Breast epithelium (tissue), 4 donors: ENCODE measurements at regions not wholly inside any gene's neighbourhood (a gene's known extent, or its start where the extent isn't known, plus 50 kb on each side); places are given as distances from the start of the nearest gene placed in this dataset.

Experiments used
- DNase-seq, 2 donors: peaks; one replicate each; pipeline ENCODE4 v3.0.0-alpha.2; 2019; ENCODE audit warnings: low spot score in 2 of 2
- H3K27ac ChIP-seq, 2 donors: fragments of 200-600 bp; sonication (generic) in 1 of 2; one replicate each; pipeline ENCODE4 v1.5.1; 2016 to 2019; ENCODE audit warnings: mild to moderate bottlenecking in 1 of 2
- H3K27me3 ChIP-seq, 2 donors: fragments of 200-600 bp; sonication (generic) in 1 of 2; one replicate each; pipeline versions ENCODE4 v1.5.1 to v1.6.0; 2017 to 2019; ENCODE audit warnings: control low read depth in 1 of 2, mild to moderate bottlenecking in 1 of 2
- H3K36me3 ChIP-seq: fragments of 200-600 bp; one replicate; pipeline ENCODE4 v1.5.1; 2019
- H3K4me1 ChIP-seq, 2 donors: fragments of 200-600 bp; sonication (generic); one replicate each; pipeline ENCODE4 v1.5.1; 2016 to 2019; ENCODE audit warnings: control low read depth in 1 of 2
- H3K4me3 ChIP-seq, 3 donors: fragments of 200-600 bp; sonication (generic); 1 replicate in 2 of 3; 2 replicates in 1 of 3; pipeline ENCODE4 v1.5.1; 2016 to 2019; ENCODE audit warnings: mild to moderate bottlenecking in 3 of 3, moderate library complexity in 2 of 3
- H3K9me3 ChIP-seq, 2 donors: fragments of 200-600 bp; sonication (generic) in 1 of 2; one replicate each; pipeline ENCODE4 v1.5.1; 2016 to 2019; ENCODE audit warnings: control low read depth in 1 of 2
- POLR2A ChIP-seq: fragments of 450-650 bp; IDR thresholded peaks from one replicate; pipeline ENCODE4 v1.6.1; 2016; ENCODE audit warnings: antibody characterized with exemption, mild to moderate bottlenecking, moderate library complexity
- POLR2AphosphoS5 ChIP-seq, 3 donors: sonication (generic); formaldehyde crosslinking; IDR thresholded peaks; one replicate each; pipeline ENCODE4 v1.6.1; 2017; ENCODE audit warnings: antibody characterized with exemption in 3 of 3
- intact Hi-C: fragments of 100-400 bp; cut with DNase I; formaldehyde crosslinking; loops from one replicate; pipeline ENCODE4 v1.15.1; 2023; ENCODE audit warnings: low total_unique reads
- TF ChIP-seq, protein P1 (sequence below), 3 donors: fragments of 450-650 bp; IDR thresholded peaks; one replicate each; pipeline ENCODE4 v1.5.1; 2016 to 2017; ENCODE audit warnings: antibody characterized with exemption in 3 of 3, mild to moderate bottlenecking in 3 of 3, moderate library complexity in 3 of 3

DNA sequence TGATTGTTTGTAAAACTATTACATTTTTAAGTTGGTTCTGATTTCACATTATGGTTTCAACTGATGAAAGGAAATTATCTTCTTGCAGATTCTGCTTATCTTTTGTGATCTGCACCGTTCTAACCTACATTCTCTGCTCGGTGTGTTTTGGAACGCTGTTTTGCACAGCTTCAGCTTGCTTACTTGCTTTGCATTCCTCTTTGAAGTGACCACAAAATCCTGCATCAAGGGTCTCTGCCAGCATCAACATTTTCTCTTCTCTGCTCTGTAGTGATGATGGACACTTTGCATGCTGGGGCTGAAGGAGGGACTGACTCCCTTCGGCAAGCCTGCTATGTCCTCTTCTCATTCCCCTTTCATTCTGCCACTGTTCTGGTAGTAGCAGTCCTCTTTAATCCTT lies 485.2 kb downstream of the FBXO15 start:
- intact Hi-C loops = no loop called here
- Histone ChIP-seq H3K4me1 (no peaks in the 10 kb centered on the region), H3K27ac (no peak overlapping the region), H3K9me3 (no peaks in the 10 kb centered on the region), H3K27me3 (no peaks in the 10 kb centered on the region), H3K4me3 (no peak overlapping the region), H3K36me3 (no peaks in the 10 kb centered on the region)
- no peak for TF ChIP-seq POLR2A
- no peak for TF ChIP-seq POLR2AphosphoS5 (IDR thresholded peaks at IDR 0.05)
- TF ChIP-seq, protein P1, sequence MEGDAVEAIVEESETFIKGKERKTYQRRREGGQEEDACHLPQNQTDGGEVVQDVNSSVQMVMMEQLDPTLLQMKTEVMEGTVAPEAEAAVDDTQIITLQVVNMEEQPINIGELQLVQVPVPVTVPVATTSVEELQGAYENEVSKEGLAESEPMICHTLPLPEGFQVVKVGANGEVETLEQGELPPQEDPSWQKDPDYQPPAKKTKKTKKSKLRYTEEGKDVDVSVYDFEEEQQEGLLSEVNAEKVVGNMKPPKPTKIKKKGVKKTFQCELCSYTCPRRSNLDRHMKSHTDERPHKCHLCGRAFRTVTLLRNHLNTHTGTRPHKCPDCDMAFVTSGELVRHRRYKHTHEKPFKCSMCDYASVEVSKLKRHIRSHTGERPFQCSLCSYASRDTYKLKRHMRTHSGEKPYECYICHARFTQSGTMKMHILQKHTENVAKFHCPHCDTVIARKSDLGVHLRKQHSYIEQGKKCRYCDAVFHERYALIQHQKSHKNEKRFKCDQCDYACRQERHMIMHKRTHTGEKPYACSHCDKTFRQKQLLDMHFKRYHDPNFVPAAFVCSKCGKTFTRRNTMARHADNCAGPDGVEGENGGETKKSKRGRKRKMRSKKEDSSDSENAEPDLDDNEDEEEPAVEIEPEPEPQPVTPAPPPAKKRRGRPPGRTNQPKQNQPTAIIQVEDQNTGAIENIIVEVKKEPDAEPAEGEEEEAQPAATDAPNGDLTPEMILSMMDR (IDR thresholded peaks at IDR 0.05) = no peak
- DNase-seq = no peak

DNA sequence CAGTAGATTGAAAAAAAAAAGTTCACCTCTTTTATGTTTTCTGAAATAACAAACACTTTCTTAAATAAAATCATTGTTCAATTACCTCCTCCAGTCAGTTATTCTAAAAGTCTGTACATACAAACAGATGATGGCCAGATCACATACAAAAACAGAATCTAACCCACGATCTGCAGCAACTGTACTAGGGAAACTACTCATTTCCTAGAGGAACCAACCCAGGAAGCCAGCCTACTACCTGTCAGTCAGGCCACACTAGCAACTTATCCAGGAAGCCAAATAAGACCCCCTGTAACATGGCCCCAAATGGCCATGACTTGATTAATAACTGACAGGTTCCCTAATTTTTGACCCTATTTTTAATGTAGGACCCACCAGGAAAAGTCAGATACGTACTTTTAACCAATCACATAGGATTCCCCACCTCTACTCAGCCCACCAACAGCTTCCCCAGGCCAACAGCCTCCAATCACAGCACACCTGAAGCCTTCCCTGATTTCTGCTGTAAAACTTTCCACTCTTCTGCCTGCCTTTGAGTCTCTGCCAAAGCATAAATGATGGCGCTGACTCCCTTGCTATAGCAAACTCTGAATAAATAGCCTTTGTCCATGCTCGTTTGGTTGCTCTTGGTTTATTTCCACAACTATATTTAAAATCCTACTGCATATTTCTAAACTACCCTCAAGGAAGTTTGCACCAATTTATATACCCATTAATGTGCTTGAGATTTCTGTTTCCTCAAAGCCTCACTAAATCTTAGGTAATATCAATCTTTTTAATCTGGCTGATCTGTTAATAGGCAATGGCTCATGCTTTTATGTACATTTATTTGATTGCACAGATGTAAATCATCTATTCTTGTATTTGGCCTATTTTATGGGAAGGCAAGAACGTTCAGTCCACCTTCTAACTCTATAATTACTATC lies 486.4 kb downstream of the FBXO15 start:
- TF ChIP-seq POLR2AphosphoS5 (IDR thresholded peaks at IDR 0.05) (no peak), POLR2A (no peak)
- TF ChIP-seq, protein P1 (IDR thresholded peaks at IDR 0.05) = no peak

DNA sequence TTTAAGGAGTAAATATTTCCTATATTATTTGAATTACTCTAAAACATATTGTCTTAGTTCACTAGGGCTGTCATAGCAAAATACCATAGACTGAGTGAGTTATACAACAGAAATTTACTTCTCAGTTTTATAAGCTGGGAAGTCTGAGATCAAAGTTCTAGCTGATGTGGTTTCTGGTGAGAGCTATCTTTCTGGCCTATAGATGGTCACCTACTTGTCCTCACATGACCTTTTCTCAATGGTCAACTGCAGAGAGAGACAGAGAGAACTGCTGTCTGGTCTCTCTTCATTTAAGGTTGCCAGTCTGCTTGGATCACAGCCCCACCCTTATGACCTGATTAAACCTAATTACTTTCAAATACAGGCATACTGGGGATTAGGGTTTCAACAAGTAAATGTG lies 490.9 kb downstream of the FBXO15 start:
- DNase-seq = no peak
- Histone ChIP-seq H3K9me3 (no peaks in the 10 kb centered on the region), H3K36me3 (no peaks in the 10 kb centered on the region), H3K4me3 (no peak overlapping the region), H3K27me3 (no peaks in the 10 kb centered on the region), H3K4me1 (no peaks in the 10 kb centered on the region), H3K27ac (no peak overlapping the region)
- TF ChIP-seq POLR2AphosphoS5 (IDR thresholded peaks at IDR 0.05) (no peak), POLR2A (no peak)
- TF ChIP-seq, protein P1 (IDR thresholded peaks at IDR 0.05) = no peak
- intact Hi-C loops = no loop called here

More for the DNA sequence above, 486.4 kb downstream of the FBXO15 start:
- Histone ChIP-seq H3K9me3 (no peaks in the 10 kb centered on the region), H3K27ac (no peak overlapping the region), H3K27me3 (no peaks in the 10 kb centered on the region), H3K4me3 (no peak overlapping the region), H3K4me1 (no peaks in the 10 kb centered on the region), H3K36me3 (no peaks in the 10 kb centered on the region)
- no peak for DNase-seq
- intact Hi-C loops = no loop called here

DNA sequence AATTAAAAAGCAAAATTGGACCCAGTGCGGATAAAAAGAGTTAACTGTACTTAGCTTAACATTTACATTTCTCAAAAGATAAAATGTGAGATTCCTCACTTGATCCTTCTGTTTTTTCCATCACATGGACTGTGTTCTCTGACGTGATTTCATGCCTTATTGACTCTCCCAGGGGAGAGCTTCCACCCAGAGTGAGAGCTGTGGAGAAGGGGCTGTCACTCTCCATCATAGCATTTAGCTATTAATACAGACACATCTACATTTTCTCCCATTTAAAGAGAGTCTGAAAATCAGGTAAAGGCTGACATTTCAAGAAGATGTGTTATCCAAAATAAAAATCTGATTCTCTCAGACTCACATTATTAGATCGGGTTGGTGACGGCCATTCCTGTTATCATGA lies 493.8 kb downstream of the FBXO15 start:
- Histone ChIP-seq H3K27ac (no peak overlapping the region), H3K4me1 (no peaks in the 10 kb centered on the region), H3K9me3 (no peaks in the 10 kb centered on the region), H3K4me3 (no peak overlapping the region), H3K27me3 (no peaks in the 10 kb centered on the region), H3K36me3 (no peaks in the 10 kb centered on the region)
- no peak for TF ChIP-seq POLR2A
- TF ChIP-seq, protein P1 (IDR thresholded peaks at IDR 0.05) = no peak
- no peak for TF ChIP-seq POLR2AphosphoS5 (IDR thresholded peaks at IDR 0.05)
- intact Hi-C loops = no loop called here
- DNase-seq = no peak

DNA sequence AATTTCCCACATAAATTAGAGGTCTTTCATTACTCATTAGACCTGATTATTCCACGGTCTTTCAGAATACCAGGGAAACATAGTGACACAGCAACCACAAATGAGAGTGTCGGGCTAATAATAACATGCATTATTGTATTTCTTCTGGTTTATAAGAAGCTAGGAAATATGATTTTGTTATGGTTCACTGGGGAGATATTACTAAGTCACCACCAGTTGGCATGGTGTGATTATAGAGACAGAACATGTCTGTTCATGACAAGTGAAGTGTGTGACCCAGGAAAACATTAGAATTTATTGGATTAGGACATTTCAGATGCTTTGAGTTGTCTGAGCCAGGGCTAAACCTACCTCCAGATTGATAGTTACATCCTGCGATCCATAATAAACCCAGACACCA lies 494.4 kb downstream of the FBXO15 start:
- Histone ChIP-seq H3K36me3 (no peaks in the 10 kb centered on the region), H3K9me3 (no peaks in the 10 kb centered on the region), H3K4me1 (no peaks in the 10 kb centered on the region), H3K27ac (no peak overlapping the region), H3K27me3 (no peaks in the 10 kb centered on the region), H3K4me3 (no peak overlapping the region)
- intact Hi-C loops = no loop called here
- TF ChIP-seq POLR2AphosphoS5 (IDR thresholded peaks at IDR 0.05) (no peak), POLR2A (no peak)
- TF ChIP-seq, protein P1 (IDR thresholded peaks at IDR 0.05) = no peak
- no peak for DNase-seq
